ENCODE measurements at regions not wholly inside any gene's neighbourhood (a gene's known extent, or its start where the extent isn't known, plus 50 kb on each side); places are given as distances from the start of the nearest gene placed in this dataset.

DNA sequence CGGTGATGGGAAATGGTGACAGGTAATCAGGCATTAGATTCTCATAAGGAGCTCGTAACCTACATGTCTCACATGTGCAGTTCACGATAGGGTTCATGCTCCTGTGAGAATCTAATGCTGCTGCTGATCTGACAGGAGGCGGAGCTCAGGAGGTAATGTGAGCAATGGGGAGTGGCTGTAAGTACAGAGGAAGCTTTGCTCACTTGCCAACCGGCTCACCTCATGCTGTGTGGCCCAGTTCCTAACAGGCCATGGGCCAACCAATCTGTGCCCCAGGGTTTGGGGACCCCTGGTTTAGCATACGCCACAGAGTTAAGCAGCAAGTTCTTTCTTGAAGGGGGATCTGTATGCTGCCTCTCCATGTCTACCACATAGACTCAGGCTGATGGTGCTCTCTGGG, 133.1 kb downstream of the IQUB start:
- no peak overlapping the region for H3K4me3 Mint-ChIP-seq
- DNase-seq = no peak
- peaks cover 2% of the 10 kb centered on the region for H3K9me3 Mint-ChIP-seq
- no peak overlapping the region for H3K27ac Mint-ChIP-seq
- CTCF ChIA-PET = no interaction called here
- H3K4me1 Mint-ChIP-seq (ENCODE audit: low read depth) = no peaks in the 10 kb centered on the region
- no peaks in the 10 kb centered on the region for H3K36me3 Mint-ChIP-seq (ENCODE audit: low read depth)
- H3K27me3 Mint-ChIP-seq (ENCODE audit: low read depth) = no peaks in the 10 kb centered on the region
- intact Hi-C loops (cut with micrococcal nuclease) = no loop called here

DNA sequence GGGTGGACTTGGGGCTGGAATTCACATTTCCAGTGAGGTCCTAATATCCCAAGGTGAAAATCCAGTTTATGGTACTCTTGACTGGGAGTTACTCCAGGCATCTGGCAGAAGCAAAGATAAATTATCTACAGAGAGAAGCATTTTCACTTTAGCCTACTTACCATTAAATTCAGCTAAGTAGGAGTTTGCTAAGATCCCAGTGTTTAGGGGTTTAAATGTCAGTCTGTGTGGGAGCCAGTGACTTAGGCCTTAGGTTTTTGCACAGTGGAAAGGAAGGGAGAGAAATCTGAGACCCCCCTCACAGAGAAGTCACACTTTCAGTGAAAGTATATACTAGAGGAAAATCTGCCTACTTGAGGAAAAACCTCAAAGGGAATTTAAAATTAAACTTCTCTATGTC, 134.2 kb downstream of the IQUB start:
- Mint-ChIP-seq H3K27ac (no peak overlapping the region), H3K36me3 (ENCODE audit: low read depth) (no peaks in the 10 kb centered on the region), H3K27me3 (ENCODE audit: low read depth) (no peaks in the 10 kb centered on the region), H3K4me1 (ENCODE audit: low read depth) (no peaks in the 10 kb centered on the region), H3K4me3 (no peak overlapping the region), H3K9me3 (peaks cover 2% of the 10 kb centered on the region)
- no peak for DNase-seq
- CTCF ChIA-PET = no interaction called here
- intact Hi-C loops (cut with micrococcal nuclease) = no loop called here

GRCh38 chr7:123398921-123399320, 135.5 kb downstream of the IQUB start:
- CTCF ChIA-PET = no interaction called here
- Mint-ChIP-seq H3K27ac (no peak overlapping the region), H3K27me3 (ENCODE audit: low read depth) (no peaks in the 10 kb centered on the region), H3K4me1 (ENCODE audit: low read depth) (no peaks in the 10 kb centered on the region), H3K9me3 (peaks cover 2% of the 10 kb centered on the region), H3K4me3 (no peak overlapping the region), H3K36me3 (ENCODE audit: low read depth) (no peaks in the 10 kb centered on the region)
- no peak for DNase-seq
- intact Hi-C loops (cut with micrococcal nuclease) = no loop called here

GRCh38 chr7:123397746-123398338, 136.6 kb downstream of the IQUB start:
- peaks cover 2% of the 10 kb centered on the region for H3K9me3 Mint-ChIP-seq
- H3K4me3 Mint-ChIP-seq = no peak overlapping the region
- intact Hi-C loops (cut with micrococcal nuclease) = no loop called here
- no peak overlapping the region for H3K27ac Mint-ChIP-seq
- no peak for DNase-seq
- CTCF ChIA-PET = no interaction called here
- no peaks in the 10 kb centered on the region for H3K27me3 Mint-ChIP-seq (ENCODE audit: low read depth)
- H3K36me3 Mint-ChIP-seq (ENCODE audit: low read depth) = no peaks in the 10 kb centered on the region
- H3K4me1 Mint-ChIP-seq (ENCODE audit: low read depth) = no peaks in the 10 kb centered on the region

GRCh38 chr7:123393623-123394022, 140.8 kb downstream of the IQUB start:
- CTCF ChIA-PET = no interaction called here

DNA sequence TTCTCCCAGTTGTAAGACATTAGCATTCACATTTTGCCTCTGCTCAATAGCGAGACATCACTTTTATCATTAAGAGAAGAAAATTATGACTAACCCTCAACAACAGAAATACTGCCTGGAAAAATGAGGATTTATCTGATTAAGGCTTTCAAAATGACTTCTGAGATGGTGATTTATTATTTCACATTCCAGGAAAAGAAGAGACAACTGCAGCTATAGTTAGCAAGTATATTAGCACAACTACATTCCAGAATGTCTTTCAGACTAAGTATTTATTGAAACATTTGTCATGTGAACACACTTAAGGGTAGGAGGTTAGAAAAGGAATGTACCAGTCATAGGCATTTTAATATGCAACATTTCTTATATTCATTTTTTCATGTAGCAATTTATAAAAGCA, 162.0 kb downstream of the IQUB start:
- Mint-ChIP-seq H3K9me3 (no peaks in the 10 kb centered on the region), H3K27me3 (ENCODE audit: low read depth) (no peaks in the 10 kb centered on the region), H3K27ac (no peak overlapping the region), H3K4me3 (no peak overlapping the region), H3K36me3 (ENCODE audit: low read depth) (no peaks in the 10 kb centered on the region), H3K4me1 (ENCODE audit: low read depth) (no peaks in the 10 kb centered on the region)
- no peak for DNase-seq
- intact Hi-C loops (cut with micrococcal nuclease) = no loop called here
- CTCF ChIA-PET = no interaction called here

More at GRCh38 chr7:123393623-123394022, 140.8 kb downstream of the IQUB start:
- no peak overlapping the region for H3K27ac Mint-ChIP-seq
- H3K9me3 Mint-ChIP-seq = no peaks in the 10 kb centered on the region
- no peaks in the 10 kb centered on the region for H3K27me3 Mint-ChIP-seq (ENCODE audit: low read depth)
- intact Hi-C loops (cut with micrococcal nuclease) = no loop called here
- H3K4me1 Mint-ChIP-seq (ENCODE audit: low read depth) = no peaks in the 10 kb centered on the region
- no peak overlapping the region for H3K4me3 Mint-ChIP-seq
- H3K36me3 Mint-ChIP-seq (ENCODE audit: low read depth) = no peaks in the 10 kb centered on the region
- no peak for DNase-seq

- no peaks in the 10 kb centered on the region for H3K9me3 Mint-ChIP-seq
- no peak overlapping the region for H3K4me3 Mint-ChIP-seq
- intact Hi-C loops (cut with micrococcal nuclease) = loop anchor here (10.0 kb wide), 2 partner anchors 213 to 1273 kb away; no protein-coding TSS in a partner anchor
- no peaks in the 10 kb centered on the region for H3K36me3 Mint-ChIP-seq (ENCODE audit: low read depth)
- H3K4me1 Mint-ChIP-seq (ENCODE audit: low read depth) = no peaks in the 10 kb centered on the region
- CTCF ChIA-PET = interaction anchor here (0.6 to 1.3 kb wide), 9 partner anchors 10 to 1566 kb away, joined by 3 to 5 read pairs (median 3); no protein-coding TSS in a partner anchor
- no peaks in the 10 kb centered on the region for H3K27me3 Mint-ChIP-seq (ENCODE audit: low read depth)
- no peak overlapping the region for H3K27ac Mint-ChIP-seq
- DNase-seq = peak; percentile 9
These were observed 166.8 kb downstream of the IQUB start for GRCh38 chr7:123367484-123368122.

- no peaks in the 10 kb centered on the region for H3K4me1 Mint-ChIP-seq (ENCODE audit: low read depth)
- H3K4me3 Mint-ChIP-seq = no peak overlapping the region
- H3K9me3 Mint-ChIP-seq = no peaks in the 10 kb centered on the region
- H3K27me3 Mint-ChIP-seq (ENCODE audit: low read depth) = no peaks in the 10 kb centered on the region
- H3K27ac Mint-ChIP-seq = no peak overlapping the region
- intact Hi-C loops (cut with micrococcal nuclease) = loop anchor here (10.0 kb wide), 2 partner anchors 212 to 1272 kb away; no protein-coding TSS in a partner anchor
- CTCF ChIA-PET = interaction anchor here (0.9 to 1.3 kb wide), 7 partner anchors 11 to 213 kb away, joined by 3 to 5 read pairs (median 3); no protein-coding TSS in a partner anchor
- DNase-seq = no peak
- no peaks in the 10 kb centered on the region for H3K36me3 Mint-ChIP-seq (ENCODE audit: low read depth)
These were observed 167.3 kb upstream of the SLC13A1 start for GRCh38 chr7:123367031-123367430.

DNA sequence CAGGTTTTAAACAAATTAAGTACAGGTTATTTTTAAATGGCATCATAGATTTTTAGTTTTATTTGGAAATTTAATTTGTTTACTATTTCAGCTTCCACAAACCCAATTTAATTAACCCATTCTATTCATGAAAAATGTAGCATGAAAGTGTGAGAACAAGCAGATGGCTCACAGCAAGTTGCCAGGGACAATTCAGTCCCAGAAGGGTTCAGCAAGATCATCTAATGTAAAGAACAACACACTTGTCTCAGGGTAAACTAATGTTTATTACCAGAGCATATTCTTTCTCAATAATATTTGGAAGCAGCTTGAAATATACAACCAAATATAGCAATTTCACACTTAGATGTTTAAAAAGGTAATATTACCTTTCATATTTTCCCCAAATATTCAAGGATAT, 166.9 kb upstream of the SLC13A1 start:
- Mint-ChIP-seq H3K4me1 (ENCODE audit: low read depth) (no peaks in the 10 kb centered on the region), H3K9me3 (no peaks in the 10 kb centered on the region), H3K4me3 (no peak overlapping the region), H3K36me3 (ENCODE audit: low read depth) (no peaks in the 10 kb centered on the region), H3K27ac (no peak overlapping the region), H3K27me3 (ENCODE audit: low read depth) (no peaks in the 10 kb centered on the region)
- intact Hi-C loops (cut with micrococcal nuclease) = loop anchor here (10.0 kb wide), 2 partner anchors 212 to 1272 kb away; no protein-coding TSS in a partner anchor
- CTCF ChIA-PET = interaction anchor here (0.7 to 1.3 kb wide), 4 partner anchors 11 to 128 kb away, joined by 3 to 5 read pairs (median 4); no protein-coding TSS in a partner anchor
- no peak for DNase-seq

DNA sequence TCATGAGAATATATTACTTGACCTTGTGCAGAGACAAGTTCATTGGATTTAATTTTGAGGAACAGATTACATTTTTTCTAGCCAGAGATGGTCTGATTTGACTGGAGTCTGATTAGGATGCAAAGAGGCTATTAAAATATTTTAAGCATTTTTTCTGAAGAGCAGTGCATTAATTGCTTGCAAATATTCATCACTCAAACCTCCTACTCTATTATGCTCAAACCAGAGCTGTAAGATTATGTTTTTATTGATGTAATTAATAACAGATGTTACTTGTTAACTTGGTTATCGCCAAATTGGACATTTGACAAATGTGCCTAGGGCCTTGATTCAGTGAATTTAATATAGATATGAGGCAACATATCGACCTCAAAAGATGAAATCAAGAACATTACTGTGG, 160.9 kb upstream of the SLC13A1 start:
- CTCF ChIA-PET = no interaction called here
- Mint-ChIP-seq H3K9me3 (no peaks in the 10 kb centered on the region), H3K4me1 (ENCODE audit: low read depth) (no peaks in the 10 kb centered on the region), H3K27me3 (ENCODE audit: low read depth) (no peaks in the 10 kb centered on the region), H3K4me3 (no peak overlapping the region), H3K27ac (no peak overlapping the region), H3K36me3 (ENCODE audit: low read depth) (no peaks in the 10 kb centered on the region)
- intact Hi-C loops (cut with micrococcal nuclease) = loop anchor here (10.0 kb wide), 2 partner anchors 206 to 1266 kb away; no protein-coding TSS in a partner anchor
- no peak for DNase-seq

DNA sequence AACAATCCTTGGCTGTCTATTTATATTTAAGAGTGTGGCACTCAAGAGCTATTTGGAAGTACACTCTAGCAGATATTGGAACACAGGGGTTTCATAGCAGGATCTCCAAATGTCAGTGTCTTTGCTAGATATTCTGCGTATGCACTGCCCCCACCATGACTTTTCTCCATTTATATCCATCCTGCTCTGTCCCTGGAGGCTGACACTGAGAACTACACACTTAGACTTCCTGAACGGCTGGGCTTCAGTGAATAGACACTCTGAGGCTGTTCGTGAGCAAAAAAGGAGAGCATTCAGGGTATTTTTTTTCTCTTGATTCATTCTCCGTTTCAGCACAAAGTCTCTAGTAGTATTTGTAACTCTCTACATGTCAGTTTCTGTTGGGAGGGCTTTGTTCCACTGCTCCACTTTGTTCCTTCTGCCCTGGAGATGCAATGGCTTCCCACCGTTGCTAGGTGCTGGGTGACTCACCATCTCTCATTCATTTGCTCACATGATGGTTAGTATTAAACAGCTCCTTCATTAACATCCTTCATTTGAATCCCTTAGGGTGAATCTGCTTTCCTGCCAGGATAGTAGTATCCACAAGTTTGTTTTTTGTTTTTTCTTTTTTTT, 155.9 kb upstream of the SLC13A1 start:
- Mint-ChIP-seq H3K36me3 (ENCODE audit: low read depth) (no peaks in the 10 kb centered on the region), H3K27me3 (ENCODE audit: low read depth) (peaks cover 2% of the 10 kb centered on the region), H3K4me1 (ENCODE audit: low read depth) (no peaks in the 10 kb centered on the region), H3K9me3 (no peaks in the 10 kb centered on the region), H3K27ac (no peak overlapping the region), H3K4me3 (no peak overlapping the region)
- intact Hi-C loops (cut with micrococcal nuclease) = no loop called here
- CTCF ChIA-PET = no interaction called here
- DNase-seq = no peak

DNA sequence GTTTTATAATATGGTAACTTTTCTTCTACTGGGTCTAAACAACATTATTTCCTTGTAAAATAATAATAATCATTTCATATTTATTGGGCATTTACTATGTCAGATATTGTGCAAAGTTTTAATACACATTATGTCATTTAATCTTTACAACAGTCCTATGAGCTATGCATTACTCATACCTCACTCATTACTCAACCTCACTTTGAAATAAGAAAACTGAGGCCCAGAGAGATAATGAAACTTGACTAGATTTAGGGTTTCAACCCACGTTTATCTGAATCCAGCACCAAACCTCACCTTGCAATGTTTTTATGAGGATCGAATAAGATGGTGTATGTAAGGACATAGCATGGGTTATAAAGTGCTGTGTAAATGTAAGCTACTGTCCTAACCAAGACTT, 153.2 kb upstream of the SLC13A1 start:
- Mint-ChIP-seq H3K9me3 (no peaks in the 10 kb centered on the region), H3K4me1 (ENCODE audit: low read depth) (no peaks in the 10 kb centered on the region), H3K27me3 (ENCODE audit: low read depth) (peaks cover 2% of the 10 kb centered on the region), H3K36me3 (ENCODE audit: low read depth) (no peaks in the 10 kb centered on the region), H3K4me3 (no peak overlapping the region), H3K27ac (no peak overlapping the region)
- no peak for DNase-seq
- intact Hi-C loops (cut with micrococcal nuclease) = no loop called here
- CTCF ChIA-PET = no interaction called here
